MM.1S (cell line): ENCODE measurements at regions not wholly inside any gene's neighbourhood (a gene's known extent, or its start where the extent isn't known, plus 50 kb on each side); places are given as distances from the start of the nearest gene placed in this dataset.

ENCODE experiments used
- DNase-seq: peaks from one replicate; pipeline ENCODE4 v3.0.0-alpha.2; 2015
- H2AFZ ChIP-seq: fragments of 300-600 bp; sonication (generic); 2 replicates; pipeline ENCODE4 v1.6.0; 2016; ENCODE audit warnings: antibody characterized with exemption, low read length
- H3F3A ChIP-seq: fragments of 300-600 bp; sonication (generic); 2 replicates; pipeline ENCODE4 v1.6.1; 2016; ENCODE audit warnings: mild to moderate bottlenecking, antibody characterized with exemption, low read length, moderate library complexity, mixed read lengths; ENCODE audit not compliant: insufficient read depth
- H3K27ac ChIP-seq: fragments of 300-600 bp; sonication (generic); 2 replicates; pipeline ENCODE4 v1.5.1; 2016; ENCODE audit warnings: mild to moderate bottlenecking, low read length
- H3K27me3 ChIP-seq: fragments of 300-600 bp; sonication (generic); replicated peaks from 2 replicates; pipeline ENCODE4 v1.6.0; 2016; ENCODE audit warnings: low read length; ENCODE audit not compliant: insufficient read depth
- H3K36me3 ChIP-seq: fragments of 300-600 bp; sonication (generic); replicated peaks from 2 replicates; pipeline ENCODE4 v1.6.1; 2016; ENCODE audit warnings: mild to moderate bottlenecking, low read length, mixed read lengths; ENCODE audit not compliant: insufficient read depth
- H3K4me1 ChIP-seq: fragments of 300-600 bp; sonication (generic); 2 replicates; pipeline ENCODE4 v1.6.1; 2016; ENCODE audit warnings: low read length, mixed read lengths
- H3K4me2 ChIP-seq: fragments of 300-600 bp; sonication (generic); 2 replicates; pipeline ENCODE4 v1.6.0; 2016; ENCODE audit warnings: low read depth, low read length
- H3K4me3 ChIP-seq: fragments of 300-600 bp; sonication (generic); 2 replicates; pipeline ENCODE4 v1.5.1; 2016; ENCODE audit warnings: low read length, mixed read lengths
- H3K79me2 ChIP-seq: fragments of 300-600 bp; sonication (generic); 2 replicates; pipeline ENCODE4 v1.6.1; 2016; ENCODE audit warnings: mixed run types, low read length, mixed read lengths
- H3K9ac ChIP-seq: fragments of 300-600 bp; sonication (generic); 2 replicates; pipeline ENCODE4 v1.6.1; 2016; ENCODE audit warnings: low read length, mixed read lengths
- H3K9me2 ChIP-seq: fragments of 300-600 bp; sonication (generic); replicated peaks from 2 replicates; pipeline ENCODE4 v1.6.1; 2016; ENCODE audit warnings: mild to moderate bottlenecking, low read length, mixed read lengths; ENCODE audit not compliant: insufficient read depth
- H3K9me3 ChIP-seq: fragments of 300-600 bp; sonication (generic); replicated peaks from 2 replicates; pipeline ENCODE4 v1.6.1; 2016; ENCODE audit warnings: mild to moderate bottlenecking, low read length, mixed read lengths; ENCODE audit not compliant: insufficient read depth
- H4K20me1 ChIP-seq: fragments of 300-600 bp; sonication (generic); 2 replicates; pipeline ENCODE4 v1.6.1; 2016; ENCODE audit warnings: mild to moderate bottlenecking, low read length, moderate library complexity, mixed read lengths; ENCODE audit not compliant: insufficient read depth
- CTCF ChIP-seq: fragments of 300-600 bp; sonication (generic); IDR thresholded peaks from 2 replicates; pipeline ENCODE4 v1.5.1; 2016; ENCODE audit warnings: antibody characterized with exemption, low read length, mixed read lengths
- EZH2 ChIP-seq: fragments of 300-600 bp; sonication (generic); optimal IDR thresholded peaks from 2 replicates; pipeline ENCODE3; 2017; ENCODE audit warnings: low read depth, mild to moderate bottlenecking, antibody characterized with exemption, low read length, mixed read lengths
- EZH2phosphoT487 ChIP-seq: fragments of 300-600 bp; sonication (generic); IDR thresholded peaks from 2 replicates; pipeline ENCODE4 v1.6.1; 2018; ENCODE audit warnings: antibody characterized with exemption, low read length

- DNase-seq, result no peak
- Histone ChIP-seq H3K27me3 (no peaks in the 10 kb centered on the region), H4K20me1 (no peaks in the 10 kb centered on the region), H3K27ac (no peak overlapping the region), H3K9me3 (no peaks in the 10 kb centered on the region), H3K36me3 (no peaks in the 10 kb centered on the region), H3K79me2 (no peaks in the 10 kb centered on the region), H3K4me1 (no peaks in the 10 kb centered on the region), H2AFZ (no peak overlapping the region), H3K4me2 (no peak overlapping the region), H3K9ac (no peak overlapping the region), H3K9me2 (no peaks in the 10 kb centered on the region), H3F3A (no peaks in the 10 kb centered on the region), H3K4me3 (no peak overlapping the region)
- no peak for TF ChIP-seq EZH2phosphoT487
- no peak for TF ChIP-seq CTCF
- no peak for TF ChIP-seq EZH2
Measured at GRCh38 chr11:37544491-37544890, 946.5 kb upstream of the RAG2 start.

GRCh38 chr11:37533830-37534229, 935.8 kb upstream of the RAG2 start:
- Histone ChIP-seq H3K9ac (no peak overlapping the region), H3K4me1 (no peaks in the 10 kb centered on the region), H3K4me2 (no peak overlapping the region), H3K27ac (no peak overlapping the region), H3K36me3 (no peaks in the 10 kb centered on the region), H3K79me2 (no peaks in the 10 kb centered on the region), H3K9me3 (no peaks in the 10 kb centered on the region), H3K9me2 (no peaks in the 10 kb centered on the region), H4K20me1 (no peaks in the 10 kb centered on the region), H2AFZ (no peak overlapping the region), H3K27me3 (no peaks in the 10 kb centered on the region), H3K4me3 (no peak overlapping the region), H3F3A (no peaks in the 10 kb centered on the region)
- DNase-seq, result no peak
- TF ChIP-seq EZH2, result no peak
- no peak for TF ChIP-seq CTCF
- no peak for TF ChIP-seq EZH2phosphoT487

GRCh38 chr11:37533087-37533486, 935.1 kb upstream of the RAG2 start:
- no peaks in the 10 kb centered on the region for H3K4me1 ChIP-seq
- no peak overlapping the region for H2AFZ ChIP-seq
- H3K27me3 ChIP-seq, result no peaks in the 10 kb centered on the region
- TF ChIP-seq CTCF, result no peak
- no peak for TF ChIP-seq EZH2
- no peak for TF ChIP-seq EZH2phosphoT487
- no peak overlapping the region for H3K4me2 ChIP-seq
- no peak overlapping the region for H3K27ac ChIP-seq
- no peaks in the 10 kb centered on the region for H3K9me2 ChIP-seq
- DNase-seq, result no peak
- H3K79me2 ChIP-seq, result no peaks in the 10 kb centered on the region
- H3F3A ChIP-seq, result no peaks in the 10 kb centered on the region
- H3K36me3 ChIP-seq, result no peaks in the 10 kb centered on the region
- H3K9me3 ChIP-seq, result no peaks in the 10 kb centered on the region
- H3K4me3 ChIP-seq, result no peak overlapping the region
- H4K20me1 ChIP-seq, result no peaks in the 10 kb centered on the region
- no peak overlapping the region for H3K9ac ChIP-seq

- TF ChIP-seq CTCF (no peak), EZH2 (no peak), EZH2phosphoT487 (no peak)
- Histone ChIP-seq H3K9me2 (no peaks in the 10 kb centered on the region), H3K4me1 (no peaks in the 10 kb centered on the region), H3K9ac (no peak overlapping the region), H3F3A (no peaks in the 10 kb centered on the region), H3K9me3 (no peaks in the 10 kb centered on the region), H3K4me3 (no peak overlapping the region), H4K20me1 (no peaks in the 10 kb centered on the region), H3K27me3 (no peaks in the 10 kb centered on the region), H3K4me2 (no peak overlapping the region), H3K27ac (no peak overlapping the region), H3K79me2 (no peaks in the 10 kb centered on the region), H3K36me3 (no peaks in the 10 kb centered on the region), H2AFZ (no peak overlapping the region)
- DNase-seq, result no peak
Measured at GRCh38 chr11:37532271-37532670, 934.2 kb upstream of the RAG2 start.
